ENCODE measurements at regions not wholly inside any gene's neighbourhood (a gene's known extent, or its start where the extent isn't known, plus 50 kb on each side); places are given as distances from the start of the nearest gene placed in this dataset.

- POLR2A ChIA-PET = no interaction called here
- Mint-ChIP-seq H3K27ac (ENCODE audit: unreplicated experiment) (no peak overlapping the region), H3K36me3 (ENCODE audit: insufficient read depth, unreplicated experiment) (no peaks in the 10 kb centered on the region)
Measured at GRCh38 chr2:155427470-155427869, 729.0 kb downstream of the KCNJ3 start.

GRCh38 chr2:155424518-155424917 lies 726.0 kb downstream of the KCNJ3 start:
- H3K4me3 ChIP-seq (ENCODE audit: low read depth, low read length) = no peak overlapping the region
- no peak overlapping the region for H3K4me3 Mint-ChIP-seq (ENCODE audit: unreplicated experiment)
- H3K36me3 Mint-ChIP-seq (ENCODE audit: insufficient read depth, unreplicated experiment) = no peaks in the 10 kb centered on the region
- ChIA-PET POLR2A (no interaction called here), CTCF (no interaction called here)
- no peak overlapping the region for H3K27ac Mint-ChIP-seq (ENCODE audit: unreplicated experiment)
- no peaks in the 10 kb centered on the region for H3K9me3 Mint-ChIP-seq (ENCODE audit: unreplicated experiment)
- no peak for TF ChIP-seq CTCF (IDR thresholded peaks at IDR 0.05; ENCODE audit: insufficient read depth in 1 of 2, low read depth in 1 of 2, low read length in 1 of 2, severe bottlenecking in 1 of 2, unreplicated experiment in 1 of 2)
- no peaks in the 10 kb centered on the region for H3K36me3 ChIP-seq (ENCODE audit: control insufficient read depth, insufficient read depth, low read length)
- H3K27me3 ChIP-seq (replicated peaks; ENCODE audit: control insufficient read depth, insufficient read depth, low read length) = no peaks in the 10 kb centered on the region
- H3K4me1 Mint-ChIP-seq (ENCODE audit: low read depth, unreplicated experiment) = no peaks in the 10 kb centered on the region
- no peaks in the 10 kb centered on the region for H3K27me3 Mint-ChIP-seq (ENCODE audit: insufficient read depth, unreplicated experiment)
- H3K4me1 ChIP-seq = no peaks in the 10 kb centered on the region
- intact Hi-C loops (cut with micrococcal nuclease; ENCODE audit: unreplicated experiment) = no loop called here
- H3K9me3 ChIP-seq = no peaks in the 10 kb centered on the region
- no peak for DNase-seq
- BruUV-seq (replicated peaks) = no TSS peak

More at GRCh38 chr2:155427470-155427869, 729.0 kb downstream of the KCNJ3 start:
- Histone ChIP-seq H3K4me3 (ENCODE audit: low read depth, low read length) (no peak overlapping the region), H3K4me1 (no peaks in the 10 kb centered on the region), H3K27me3 (replicated peaks; ENCODE audit: control insufficient read depth, insufficient read depth, low read length) (no peaks in the 10 kb centered on the region), H3K9me3 (no peaks in the 10 kb centered on the region), H3K36me3 (ENCODE audit: control insufficient read depth, insufficient read depth, low read length) (no peaks in the 10 kb centered on the region)
- no peak overlapping the region for H3K4me3 Mint-ChIP-seq (ENCODE audit: unreplicated experiment)
- H3K27me3 Mint-ChIP-seq (ENCODE audit: insufficient read depth, unreplicated experiment) = no peaks in the 10 kb centered on the region
- no peak for TF ChIP-seq CTCF (IDR thresholded peaks at IDR 0.05; ENCODE audit: insufficient read depth in 1 of 2, low read depth in 1 of 2, low read length in 1 of 2, severe bottlenecking in 1 of 2, unreplicated experiment in 1 of 2)
- DNase-seq = no peak
- no peaks in the 10 kb centered on the region for H3K9me3 Mint-ChIP-seq (ENCODE audit: unreplicated experiment)
- intact Hi-C loops (cut with micrococcal nuclease; ENCODE audit: unreplicated experiment) = no loop called here
- no TSS peak for BruUV-seq (replicated peaks)
- no peaks in the 10 kb centered on the region for H3K4me1 Mint-ChIP-seq (ENCODE audit: low read depth, unreplicated experiment)
- CTCF ChIA-PET = no interaction called here

- Histone ChIP-seq H3K27me3 (replicated peaks; ENCODE audit: control insufficient read depth, insufficient read depth, low read length) (no peaks in the 10 kb centered on the region), H3K36me3 (ENCODE audit: control insufficient read depth, insufficient read depth, low read length) (no peaks in the 10 kb centered on the region), H3K4me1 (no peaks in the 10 kb centered on the region), H3K9me3 (no peaks in the 10 kb centered on the region), H3K4me3 (ENCODE audit: low read depth, low read length) (no peak overlapping the region)
- Mint-ChIP-seq H3K27me3 (ENCODE audit: insufficient read depth, unreplicated experiment) (no peaks in the 10 kb centered on the region), H3K36me3 (ENCODE audit: insufficient read depth, unreplicated experiment) (no peaks in the 10 kb centered on the region), H3K9me3 (ENCODE audit: unreplicated experiment) (peaks cover 9% of the 10 kb centered on the region), H3K4me3 (ENCODE audit: unreplicated experiment) (no peak overlapping the region), H3K4me1 (ENCODE audit: low read depth, unreplicated experiment) (no peaks in the 10 kb centered on the region), H3K27ac (ENCODE audit: unreplicated experiment) (no peak overlapping the region)
- ChIA-PET POLR2A (no interaction called here), CTCF (no interaction called here)
- TF ChIP-seq CTCF (IDR thresholded peaks at IDR 0.05; ENCODE audit: insufficient read depth in 1 of 2, low read depth in 1 of 2, low read length in 1 of 2, severe bottlenecking in 1 of 2, unreplicated experiment in 1 of 2) = no peak
- intact Hi-C loops (cut with micrococcal nuclease; ENCODE audit: unreplicated experiment) = no loop called here
- no peak for DNase-seq
- BruUV-seq (replicated peaks) = no TSS peak
Measured at GRCh38 chr2:155418753-155419152, 720.3 kb downstream of the KCNJ3 start.

Measured in Caco-2 (cell line).